ENCODE measurements at regions not wholly inside any gene's neighbourhood (a gene's known extent, or its start where the extent isn't known, plus 50 kb on each side); places are given as distances from the start of the nearest gene placed in this dataset.

- intact Hi-C loops (cut with DNase I), result no loop called here
- ATAC-seq, result no peak
- 56 to 61% (median 59%) methylated on average over 4 of the region's 4 CpGs for WGBS, 3 donors
Observed at GRCh38 chr18:1048032-1048431, 143.4 kb downstream of the ADCYAP1 start.

GRCh38 chr18:1049173-1049572 is 144.5 kb downstream of the ADCYAP1 start:
- Histone ChIP-seq H3K4me1 (no peaks in the 10 kb centered on the region), H3K27me3 (ENCODE audit: insufficient read depth in 3 of 3, low read length in 2 of 3) (no peaks in the 10 kb centered on the region), H3K36me3 (ENCODE audit: insufficient read depth in 1 of 2, low read depth in 1 of 2) (no peaks in the 10 kb centered on the region), H3K4me3 (no peak overlapping the region), H3K27ac (no peak overlapping the region), H3K9me3 (peaks cover 17% of the 10 kb centered on the region)
- intact Hi-C loops (cut with DNase I), result no loop called here
- 92 to 100% (median 93%) methylated on average over 1 of the region's 1 CpG for WGBS, 3 donors
- DNase-seq, result no peak
- ATAC-seq, result no peak
- TF ChIP-seq CTCF (IDR thresholded peaks at IDR 0.05), result no peak

More at GRCh38 chr18:1048032-1048431, 143.4 kb downstream of the ADCYAP1 start:
- H3K27ac ChIP-seq, result no peak overlapping the region
- no peak for DNase-seq
- no peak for TF ChIP-seq CTCF (IDR thresholded peaks at IDR 0.05)
- H3K4me3 ChIP-seq, result no peak overlapping the region
- no peaks in the 10 kb centered on the region for H3K4me1 ChIP-seq
- H3K36me3 ChIP-seq (ENCODE audit: insufficient read depth in 1 of 2, low read depth in 1 of 2), result no peaks in the 10 kb centered on the region
- H3K27me3 ChIP-seq (ENCODE audit: insufficient read depth in 3 of 3, low read length in 2 of 3), result no peaks in the 10 kb centered on the region
- H3K9me3 ChIP-seq, result peaks cover 8% of the 10 kb centered on the region

GRCh38 chr18:1050012-1050657 is 145.5 kb downstream of the ADCYAP1 start:
- Histone ChIP-seq H3K36me3 (ENCODE audit: insufficient read depth in 1 of 2, low read depth in 1 of 2) (no peaks in the 10 kb centered on the region), H3K4me1 (no peaks in the 10 kb centered on the region), H3K27me3 (ENCODE audit: insufficient read depth in 3 of 3, low read length in 2 of 3) (no peaks in the 10 kb centered on the region), H3K9me3 (peaks cover 17% of the 10 kb centered on the region), H3K27ac (no peak overlapping the region), H3K4me3 (no peak overlapping the region)
- 75 to 79% (median 75%) methylated on average over 3 of the region's 3 CpGs for WGBS, 3 donors
- intact Hi-C loops (cut with DNase I), result no loop called here
- ATAC-seq (no peak), DNase-seq (no peak)
- no peak for TF ChIP-seq CTCF (IDR thresholded peaks at IDR 0.05)

GRCh38 chr18:1052301-1052700 is 147.6 kb downstream of the ADCYAP1 start:
- H3K4me1 ChIP-seq, result no peaks in the 10 kb centered on the region
- DNase-seq (no peak), ATAC-seq (no peak)
- TF ChIP-seq CTCF (IDR thresholded peaks at IDR 0.05), result no peak
- intact Hi-C loops (cut with DNase I), result no loop called here
- no peaks in the 10 kb centered on the region for H3K27me3 ChIP-seq (ENCODE audit: insufficient read depth in 3 of 3, low read length in 2 of 3)
- H3K9me3 ChIP-seq, result peaks cover 30% of the 10 kb centered on the region
- H3K36me3 ChIP-seq (ENCODE audit: insufficient read depth in 1 of 2, low read depth in 1 of 2), result no peaks in the 10 kb centered on the region
- H3K4me3 ChIP-seq, result no peak overlapping the region
- no peak overlapping the region for H3K27ac ChIP-seq
